ENCODE measurements at regions not wholly inside any gene's neighbourhood (a gene's known extent, or its start where the extent isn't known, plus 50 kb on each side); places are given as distances from the start of the nearest gene placed in this dataset.

- TF ChIP-seq EZH2 (IDR thresholded peaks at IDR 0.05; ENCODE audit: borderline replicate concordance) (no peak), CTCF (IDR thresholded peaks at IDR 0.05; ENCODE audit: poor library complexity) (no peak)
Measured at GRCh38 chr13:62551588-62551987, 1135.9 kb upstream of the PCDH20 start.

All from hepatocyte (in vitro differentiated cells).